ENCODE measurements at regions not wholly inside any gene's neighbourhood (a gene's known extent, or its start where the extent isn't known, plus 50 kb on each side); places are given as distances from the start of the nearest gene placed in this dataset.

DNA sequence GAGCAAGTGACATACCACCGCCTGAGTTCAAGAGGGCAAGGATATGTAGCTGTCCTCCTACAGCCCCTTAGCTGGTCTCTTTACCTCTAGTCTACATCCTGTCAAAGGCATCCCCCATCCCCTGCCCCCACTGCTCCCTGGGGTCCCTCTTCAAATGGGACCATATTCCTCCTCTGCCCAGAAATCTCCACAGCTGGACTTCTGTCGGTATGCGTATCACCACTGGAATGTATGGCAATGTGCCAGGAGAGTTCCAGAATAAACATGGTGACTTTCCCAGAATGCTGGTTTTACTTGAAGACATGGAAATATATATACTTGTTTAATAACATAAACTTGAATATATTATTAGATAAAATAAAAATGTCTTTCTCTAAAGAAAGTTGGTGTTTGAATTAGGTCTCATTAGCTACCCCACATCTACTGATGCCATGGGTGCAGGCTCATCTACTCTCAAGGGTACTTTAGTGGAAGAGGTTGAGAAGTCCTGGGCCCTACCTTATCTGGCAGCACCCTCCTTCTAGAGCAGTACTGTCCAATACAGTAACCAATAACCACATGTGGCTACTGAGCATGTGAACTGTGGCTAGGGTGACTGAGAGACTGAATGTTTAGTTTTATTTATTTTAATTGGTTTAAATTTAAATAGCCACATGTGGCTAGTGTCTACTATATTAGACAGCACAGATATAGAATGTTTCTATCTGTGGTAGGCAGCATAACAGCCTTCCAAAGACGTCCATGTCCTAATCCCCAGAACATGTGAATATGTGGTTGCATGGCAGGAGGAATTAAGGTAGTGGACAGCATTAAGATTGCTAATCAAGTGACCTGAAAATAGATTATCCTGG, 181.7 kb upstream of the SLC30A5 start:
- DNase-seq = peak; percentile 81

DNA sequence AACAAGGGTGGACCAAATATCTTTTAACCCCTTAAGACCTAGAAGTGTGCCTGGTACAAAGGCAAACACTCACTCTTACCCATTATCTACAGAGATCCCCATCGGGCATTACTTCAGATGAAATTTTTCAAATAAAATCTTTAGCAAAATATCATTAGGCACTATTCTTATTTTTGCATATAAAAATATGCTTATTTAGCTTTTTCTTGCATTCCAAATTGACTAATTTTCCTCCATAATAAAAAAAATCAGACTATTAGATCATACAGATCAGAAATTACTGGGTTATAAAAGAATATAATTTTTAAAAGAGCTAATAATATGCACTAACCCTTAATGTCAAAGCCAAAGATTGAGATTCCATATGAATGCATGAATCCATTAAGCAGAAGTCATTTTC, 178.7 kb upstream of the SLC30A5 start:
- no peak for DNase-seq

DNA sequence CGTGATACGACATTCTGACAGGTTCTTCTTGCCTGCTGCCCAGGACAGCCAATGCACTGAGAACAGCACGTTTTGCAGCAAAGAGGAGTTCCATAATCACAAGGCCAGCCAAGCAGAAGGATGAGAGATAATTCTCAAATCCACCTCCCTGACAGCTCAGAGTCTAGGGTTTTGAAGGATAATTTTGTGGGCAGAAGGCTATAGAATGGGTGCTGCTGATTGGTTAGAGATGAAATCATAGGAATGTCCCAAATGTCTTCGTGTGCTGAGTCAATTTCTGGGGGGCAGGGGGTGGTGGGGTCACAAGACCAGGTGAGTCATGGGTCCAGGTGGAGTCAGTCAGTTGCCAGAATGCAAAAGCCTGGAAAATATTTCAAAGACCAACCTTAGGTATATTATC, 175.5 kb upstream of the SLC30A5 start:
- no peak for DNase-seq

GRCh38 chr5:68919988-68920490, 173.8 kb upstream of the SLC30A5 start:
- DNase-seq = no peak

DNA sequence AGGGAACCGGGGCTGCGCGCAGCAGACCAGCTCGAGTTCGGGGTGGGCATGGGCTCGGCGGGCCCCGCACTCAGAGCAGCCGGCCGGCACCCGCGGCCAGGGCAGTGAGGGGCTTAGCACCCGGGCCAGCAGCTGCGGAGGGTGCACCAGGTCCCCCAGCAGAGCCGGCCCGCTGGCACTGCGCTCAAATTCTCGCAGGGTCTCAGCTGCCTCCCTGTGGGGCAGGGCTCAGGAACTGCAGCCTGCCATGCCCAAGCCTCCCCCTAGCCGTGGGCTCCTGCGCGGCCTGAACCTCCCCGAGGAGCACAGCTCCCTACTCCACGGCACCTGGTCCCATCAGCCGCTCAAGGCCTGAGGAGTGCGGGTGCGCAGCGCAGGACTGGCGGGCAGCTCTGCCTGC, 172.9 kb upstream of the SLC30A5 start:
- DNase-seq = no peak

GRCh38 chr5:68922172-68922987, 171.4 kb upstream of the SLC30A5 start:
- DNase-seq = no peak

DNA sequence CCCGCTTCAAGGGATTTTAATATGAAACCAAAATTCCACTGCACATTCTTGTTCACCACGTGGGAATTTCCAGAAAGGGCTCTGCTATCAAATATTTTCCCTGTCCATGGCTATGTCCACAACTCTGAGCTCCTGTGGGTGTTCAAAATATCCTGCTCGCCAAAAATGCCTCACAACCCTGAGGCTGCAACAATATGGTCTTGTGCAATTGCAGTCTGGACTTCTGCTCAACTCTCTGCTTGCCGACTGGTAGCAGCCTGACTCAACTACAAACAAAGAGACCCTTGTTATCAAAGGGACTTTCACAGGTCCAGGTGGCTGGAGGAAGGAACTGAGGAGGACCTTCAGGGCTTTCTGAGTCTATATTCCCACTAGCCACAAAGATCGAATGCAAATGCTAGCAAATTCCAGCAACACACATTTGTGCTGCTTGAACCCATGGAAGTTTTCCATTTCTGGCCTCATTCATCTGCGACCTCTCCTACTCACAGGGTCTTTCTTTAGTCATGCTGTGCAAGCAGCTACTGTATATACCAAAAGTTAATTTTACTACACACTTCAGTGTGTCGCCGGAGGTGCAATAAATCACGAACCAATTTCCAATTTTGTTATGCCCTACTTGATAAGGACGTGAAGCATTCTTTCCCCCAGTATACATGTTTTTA, 169.2 kb upstream of the SLC30A5 start:
- peak; percentile 60 for DNase-seq

DNA sequence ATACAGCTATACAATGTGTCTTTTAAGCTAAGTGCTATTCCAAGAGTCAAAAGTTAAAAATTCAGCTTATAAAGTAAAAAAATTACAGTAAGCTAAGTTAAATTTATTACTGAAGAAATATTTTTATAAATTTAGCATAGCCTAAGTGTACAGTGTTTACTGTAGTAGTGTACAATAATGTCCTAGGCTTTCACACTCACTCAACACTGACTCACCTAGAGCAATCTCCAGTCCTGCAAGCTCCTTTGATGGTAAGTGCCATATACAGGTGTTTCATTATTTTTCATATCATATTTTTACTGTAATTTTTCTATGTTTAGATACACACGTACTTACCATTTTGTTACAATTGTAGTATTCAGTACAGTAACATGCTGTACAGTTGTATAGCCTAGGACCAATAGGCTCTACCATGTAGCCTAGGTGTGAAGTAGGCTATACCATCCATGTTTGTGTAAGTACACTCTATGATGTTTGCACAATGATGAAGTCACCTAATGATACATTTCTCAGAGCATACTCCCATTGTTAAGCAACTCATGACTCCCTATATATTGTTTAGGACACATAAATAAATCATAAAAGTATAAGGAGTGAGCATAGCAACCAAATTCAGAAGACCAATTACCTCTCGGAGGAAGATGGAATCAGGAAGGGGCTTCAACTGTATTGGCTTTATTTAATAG, 165.1 kb upstream of the SLC30A5 start:
- no peak for DNase-seq

DNA sequence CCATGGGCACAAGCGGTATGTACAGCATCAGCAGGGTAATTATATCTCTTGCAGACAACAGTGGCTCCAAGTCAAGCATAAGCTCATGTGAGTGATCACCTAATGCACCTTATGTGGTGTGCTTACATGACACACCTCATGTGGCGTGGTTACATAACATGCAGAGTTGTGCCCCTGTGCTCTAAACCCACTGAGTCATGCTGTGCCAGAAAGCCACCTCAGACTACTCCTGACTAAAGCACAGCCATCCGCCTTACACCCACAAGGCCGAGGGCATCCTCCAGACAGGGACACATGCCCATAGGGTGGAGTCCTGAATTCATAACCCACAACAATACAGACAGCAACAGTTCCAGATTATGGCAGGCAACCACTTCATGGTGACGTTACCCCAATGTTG, 163.7 kb upstream of the SLC30A5 start:
- DNase-seq = no peak

GRCh38 chr5:68932830-68933434, 160.9 kb upstream of the SLC30A5 start:
- DNase-seq = no peak

DNA sequence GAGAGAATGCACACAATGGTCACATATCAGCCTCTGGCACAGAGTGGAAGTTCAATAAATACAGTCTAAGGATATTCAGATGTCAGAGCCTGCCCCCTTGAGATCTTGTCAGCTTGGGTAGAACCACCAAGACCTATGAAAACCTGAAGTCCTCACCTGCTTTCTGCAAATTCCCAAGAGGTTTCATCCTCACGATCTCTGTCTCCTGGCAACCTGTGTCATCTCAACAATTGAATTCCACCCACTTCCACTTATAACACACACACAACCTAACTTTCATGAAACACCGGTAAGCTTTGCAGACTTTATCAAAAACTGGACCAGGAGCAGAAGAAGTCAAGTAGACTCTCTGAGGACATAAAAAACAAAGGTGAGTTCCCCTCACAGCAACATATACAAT, 151.6 kb upstream of the SLC30A5 start:
- no peak for DNase-seq

- no peak for DNase-seq
These were observed 147.1 kb upstream of the SLC30A5 start for GRCh38 chr5:68946728-68947127.

GRCh38 chr5:68947986-68948385, 145.8 kb upstream of the SLC30A5 start:
- no peak for DNase-seq

DNA sequence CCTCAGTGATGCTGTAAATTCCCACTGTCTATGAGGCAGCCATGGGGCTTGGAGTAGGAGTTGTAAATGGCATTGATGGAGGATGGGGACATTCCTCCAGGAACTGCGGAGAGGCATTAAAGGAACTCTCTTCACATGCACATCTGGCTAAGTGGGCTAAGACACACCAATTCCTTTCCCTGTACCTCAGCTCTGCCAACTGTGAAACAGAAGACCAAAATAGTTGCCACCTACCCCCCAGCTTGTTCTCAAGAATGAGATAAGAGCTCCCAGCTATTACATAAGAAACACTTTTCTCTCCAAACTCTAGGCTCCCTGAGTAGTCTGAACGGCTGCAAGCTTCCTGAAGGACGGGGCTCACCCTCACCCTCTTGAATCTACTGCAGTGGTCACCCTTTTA, 144.6 kb upstream of the SLC30A5 start:
- no peak for DNase-seq

DNA sequence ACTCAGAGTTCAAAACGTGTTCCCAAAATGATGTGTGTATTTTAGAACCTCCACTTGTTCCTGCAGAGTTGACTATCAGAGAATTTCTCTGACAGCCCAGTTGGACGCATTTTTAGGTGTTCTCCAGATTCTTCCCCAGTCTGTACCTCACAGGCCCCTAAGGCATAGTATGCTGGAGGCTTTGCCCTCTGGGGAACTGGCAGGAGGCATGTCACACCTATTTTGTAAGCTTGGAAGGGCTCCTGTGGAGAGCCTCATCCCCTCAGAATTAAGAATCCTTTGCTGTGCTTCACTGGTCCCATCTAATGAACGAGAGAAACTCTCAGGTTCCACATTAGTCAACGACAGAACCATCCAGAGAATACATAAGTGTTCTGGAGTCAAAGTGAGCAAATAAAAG, 144.1 kb upstream of the SLC30A5 start:
- no peak for DNase-seq

DNA sequence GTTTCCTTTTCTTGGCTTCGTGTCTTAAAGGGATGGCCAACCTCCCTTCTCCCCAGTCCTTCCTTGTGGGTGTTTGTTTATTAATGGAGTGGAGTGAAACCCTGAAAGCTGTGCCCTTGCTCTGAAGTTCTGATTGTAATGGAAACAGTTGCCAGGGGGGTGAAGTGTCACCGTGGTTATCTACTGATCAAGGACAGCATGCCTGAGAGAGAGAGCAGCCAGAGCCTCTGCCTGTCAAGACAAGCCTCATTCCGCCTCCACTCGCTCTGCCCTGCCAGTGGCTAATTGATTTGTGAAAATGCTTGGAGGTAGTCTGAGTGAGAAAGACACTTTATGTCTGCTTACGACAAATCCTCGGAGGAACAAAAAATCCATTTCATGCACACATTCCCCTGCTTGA, 143.7 kb upstream of the SLC30A5 start:
- no peak for DNase-seq

DNA sequence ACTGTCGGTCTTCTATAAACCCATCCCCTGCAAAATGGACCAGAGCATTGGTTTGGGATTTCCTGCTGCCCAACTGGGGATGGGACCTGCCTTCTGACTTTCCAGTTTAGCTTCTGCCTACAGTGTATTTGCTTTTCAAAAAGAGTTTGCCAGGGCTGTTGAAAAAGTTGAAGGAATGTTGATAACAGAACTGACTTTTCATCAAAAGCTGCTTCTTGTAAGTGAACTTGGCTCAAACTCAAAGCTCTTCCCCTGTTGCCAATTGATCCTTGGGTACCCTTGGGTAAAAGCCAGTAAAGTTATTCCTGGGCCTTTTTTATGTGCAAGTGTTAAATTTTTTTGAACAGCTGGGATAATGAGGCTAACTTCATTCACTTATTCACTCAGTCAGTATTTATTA, 142.9 kb upstream of the SLC30A5 start:
- DNase-seq = no peak

DNA sequence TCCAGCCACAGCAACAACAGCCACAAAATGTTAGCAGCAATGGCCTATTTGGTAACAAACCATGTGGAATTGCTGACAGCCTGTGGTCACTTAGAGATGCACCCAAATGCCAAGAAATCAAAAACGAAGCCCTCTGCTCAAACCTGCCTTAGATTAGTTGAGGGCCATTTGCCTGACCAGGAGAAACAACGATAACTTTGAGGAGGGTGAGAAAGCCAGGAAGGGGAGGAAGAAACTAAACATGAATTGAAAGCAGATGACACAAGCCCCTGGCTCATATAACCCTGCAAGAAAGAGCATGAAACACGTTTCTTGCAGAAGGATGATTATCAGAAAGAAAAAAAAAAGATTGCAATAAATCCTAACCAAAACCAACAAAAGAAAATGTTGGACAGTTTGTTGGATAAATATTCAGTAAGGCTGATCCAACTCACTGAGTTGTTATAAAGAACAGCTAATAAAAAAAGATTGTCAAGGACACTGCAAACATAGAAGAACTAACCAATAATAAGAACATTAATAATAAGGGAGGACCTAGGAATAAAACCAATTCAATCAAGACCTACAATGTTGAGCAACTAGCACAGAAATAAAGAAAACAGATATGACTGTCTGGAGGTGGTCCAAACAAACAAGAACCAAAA, 140.5 kb upstream of the SLC30A5 start:
- DNase-seq = peak; percentile 68

DNA sequence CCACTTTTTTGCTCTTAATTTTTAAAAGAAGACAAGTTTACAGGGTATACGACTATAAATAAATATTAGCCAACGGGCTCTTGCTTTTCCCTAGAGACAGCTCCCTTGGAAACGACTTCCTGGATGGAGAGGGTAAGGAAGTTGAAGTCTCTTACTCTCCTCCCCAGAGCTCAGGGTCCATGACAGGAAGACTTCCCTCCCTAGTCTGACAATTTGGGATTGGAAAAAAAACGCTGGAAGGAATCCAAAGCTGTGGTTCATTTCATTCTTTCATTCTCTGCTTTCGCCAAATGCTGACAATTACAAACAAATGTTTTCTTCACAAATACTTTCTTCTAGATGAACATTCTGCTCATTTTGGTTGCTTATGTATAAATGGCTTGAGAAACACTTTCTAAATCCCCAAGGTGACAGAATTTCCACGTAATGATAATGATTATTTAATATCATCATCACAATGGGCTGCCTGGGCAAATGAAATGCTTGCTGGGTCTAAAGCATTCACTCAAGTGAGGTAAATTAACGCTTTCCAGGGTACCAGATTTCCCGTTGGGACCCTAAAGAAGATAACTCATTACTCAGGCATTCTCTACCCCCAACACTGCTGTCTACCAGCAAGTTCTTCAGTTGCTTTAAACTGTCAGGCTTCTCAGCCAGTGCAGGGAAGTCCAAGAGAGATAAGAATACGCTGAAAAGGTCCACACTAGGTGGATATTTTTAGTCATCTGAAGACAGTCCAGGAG, 139.8 kb upstream of the SLC30A5 start:
- peak; percentile 85 for DNase-seq

DNA sequence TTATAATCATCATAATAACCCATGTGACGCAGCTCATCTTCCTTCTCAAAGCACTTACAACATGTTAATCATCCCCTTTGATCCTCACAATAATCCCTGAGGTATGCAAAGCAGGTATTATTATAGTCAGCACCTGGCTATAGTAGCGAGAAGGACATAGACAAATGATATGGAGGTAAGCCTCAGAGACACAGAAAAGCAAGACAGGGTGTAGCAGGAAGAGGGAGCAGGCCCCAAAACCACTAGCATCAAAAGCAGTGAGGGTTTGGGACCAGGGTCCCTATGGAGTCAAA, 139.2 kb upstream of the SLC30A5 start:
- DNase-seq = no peak

- no peak for DNase-seq
These were observed 136.2 kb upstream of the SLC30A5 start for GRCh38 chr5:68957591-68957990.
